NB4 (cell line): ENCODE measurements at regions not wholly inside any gene's neighbourhood (a gene's known extent, or its start where the extent isn't known, plus 50 kb on each side); places are given as distances from the start of the nearest gene placed in this dataset.

Experiments used
- MYC ChIP-seq: IDR thresholded peaks from 2 replicates; pipeline ENCODE4 v1.6.1; 2011; ENCODE audit warnings: low read depth, low read length
- POLR2A ChIP-seq: IDR thresholded peaks from 2 replicates; pipeline ENCODE4 v1.6.1; 2011; ENCODE audit warnings: mild to moderate bottlenecking; ENCODE audit not compliant: insufficient read length; ENCODE audit errors: extremely low read depth
- TF ChIP-seq, protein P1 (sequence below): IDR thresholded peaks from one replicate; pipeline ENCODE4 v1.5.1; 2012; ENCODE audit warnings: low read depth, low read length
- TF ChIP-seq, protein P2 (sequence below): IDR thresholded peaks from 2 replicates; pipeline ENCODE4 v1.6.1; 2011; ENCODE audit warnings: low read depth, low read length

DNA sequence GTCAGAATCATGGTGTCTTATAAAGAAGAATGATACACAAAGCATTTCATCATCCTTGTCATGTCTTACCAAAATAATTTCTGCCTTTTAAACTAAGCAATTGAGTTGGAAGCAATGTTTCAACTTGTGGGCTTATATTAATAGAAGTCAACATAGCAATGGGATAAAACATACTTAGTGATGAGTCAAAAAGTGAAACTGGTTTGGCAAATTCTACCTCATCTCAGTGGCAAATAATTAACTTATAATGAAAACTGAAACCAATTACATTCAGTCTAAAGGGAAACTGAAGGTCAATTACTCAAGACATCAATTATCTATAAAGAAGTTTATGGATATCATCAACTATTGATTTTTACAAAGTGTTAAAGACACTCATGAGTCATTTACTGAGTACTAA is 463.8 kb downstream of the BMP2 start:
- TF ChIP-seq, protein P1, sequence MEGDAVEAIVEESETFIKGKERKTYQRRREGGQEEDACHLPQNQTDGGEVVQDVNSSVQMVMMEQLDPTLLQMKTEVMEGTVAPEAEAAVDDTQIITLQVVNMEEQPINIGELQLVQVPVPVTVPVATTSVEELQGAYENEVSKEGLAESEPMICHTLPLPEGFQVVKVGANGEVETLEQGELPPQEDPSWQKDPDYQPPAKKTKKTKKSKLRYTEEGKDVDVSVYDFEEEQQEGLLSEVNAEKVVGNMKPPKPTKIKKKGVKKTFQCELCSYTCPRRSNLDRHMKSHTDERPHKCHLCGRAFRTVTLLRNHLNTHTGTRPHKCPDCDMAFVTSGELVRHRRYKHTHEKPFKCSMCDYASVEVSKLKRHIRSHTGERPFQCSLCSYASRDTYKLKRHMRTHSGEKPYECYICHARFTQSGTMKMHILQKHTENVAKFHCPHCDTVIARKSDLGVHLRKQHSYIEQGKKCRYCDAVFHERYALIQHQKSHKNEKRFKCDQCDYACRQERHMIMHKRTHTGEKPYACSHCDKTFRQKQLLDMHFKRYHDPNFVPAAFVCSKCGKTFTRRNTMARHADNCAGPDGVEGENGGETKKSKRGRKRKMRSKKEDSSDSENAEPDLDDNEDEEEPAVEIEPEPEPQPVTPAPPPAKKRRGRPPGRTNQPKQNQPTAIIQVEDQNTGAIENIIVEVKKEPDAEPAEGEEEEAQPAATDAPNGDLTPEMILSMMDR, result no peak
- TF ChIP-seq POLR2A (no peak), MYC (no peak)
- TF ChIP-seq, protein P2, sequence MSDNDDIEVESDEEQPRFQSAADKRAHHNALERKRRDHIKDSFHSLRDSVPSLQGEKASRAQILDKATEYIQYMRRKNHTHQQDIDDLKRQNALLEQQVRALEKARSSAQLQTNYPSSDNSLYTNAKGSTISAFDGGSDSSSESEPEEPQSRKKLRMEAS, result no peak
